NCI-H2196 treated with DMSO at 0.1 percent for 48 hours (cell line): ENCODE measurements at regions not wholly inside any gene's neighbourhood (a gene's known extent, or its start where the extent isn't known, plus 50 kb on each side); places are given as distances from the start of the nearest gene placed in this dataset.
"Not testable (repeated sequence)": the region's sequence is repeated elsewhere in the genome, so short reads cannot be mapped to it uniquely, and the experiment has no call there.

Experiments
- DNase-seq: peaks from one replicate; lab custom pipeline; 2025; ENCODE audit not compliant: unreplicated experiment; lab: John Stamatoyannopoulos, UW

DNA sequence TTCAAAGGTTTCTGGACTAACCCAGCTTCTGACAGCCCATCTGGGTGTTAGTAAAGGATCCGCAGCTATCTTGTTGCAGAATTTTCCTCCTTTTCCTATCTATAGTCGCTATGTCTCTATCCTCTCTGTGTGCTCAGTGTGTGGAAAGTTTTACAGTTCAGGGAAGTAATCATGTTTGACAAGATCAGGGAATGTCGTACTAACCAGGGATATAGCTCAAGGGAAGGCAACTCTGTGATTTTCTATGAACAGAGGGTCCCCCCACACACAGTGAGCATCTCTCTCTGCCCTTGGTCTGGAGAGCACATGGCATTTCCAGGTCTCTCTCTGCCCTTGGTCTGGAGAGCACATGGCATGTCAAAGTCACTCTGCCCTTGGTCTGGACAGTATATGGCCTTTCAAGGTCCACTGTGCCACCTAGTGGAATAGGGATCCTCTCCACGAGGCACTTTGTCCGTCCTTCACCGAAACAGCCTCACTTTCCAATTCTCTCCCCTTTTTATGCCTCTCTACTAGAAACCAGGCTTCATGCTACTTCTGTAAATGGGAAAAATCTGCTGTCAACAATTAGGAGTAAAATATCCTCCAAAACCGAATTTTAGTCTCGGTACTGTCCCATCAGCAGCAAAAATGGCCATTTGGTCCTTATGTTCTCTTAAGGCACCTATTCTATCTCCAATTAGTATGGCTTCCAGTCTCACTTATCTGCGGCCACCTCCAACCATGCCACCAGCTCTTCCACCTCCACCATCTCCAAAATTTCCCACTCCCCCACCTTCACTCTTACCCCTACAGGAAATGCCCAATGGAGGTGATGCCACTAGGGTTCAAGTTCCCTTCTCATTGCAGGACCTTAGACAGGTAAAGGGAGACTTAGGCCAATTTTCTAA is 88.7 kb downstream of the IGLL5 start:
- DNase-seq = no peak

DNA sequence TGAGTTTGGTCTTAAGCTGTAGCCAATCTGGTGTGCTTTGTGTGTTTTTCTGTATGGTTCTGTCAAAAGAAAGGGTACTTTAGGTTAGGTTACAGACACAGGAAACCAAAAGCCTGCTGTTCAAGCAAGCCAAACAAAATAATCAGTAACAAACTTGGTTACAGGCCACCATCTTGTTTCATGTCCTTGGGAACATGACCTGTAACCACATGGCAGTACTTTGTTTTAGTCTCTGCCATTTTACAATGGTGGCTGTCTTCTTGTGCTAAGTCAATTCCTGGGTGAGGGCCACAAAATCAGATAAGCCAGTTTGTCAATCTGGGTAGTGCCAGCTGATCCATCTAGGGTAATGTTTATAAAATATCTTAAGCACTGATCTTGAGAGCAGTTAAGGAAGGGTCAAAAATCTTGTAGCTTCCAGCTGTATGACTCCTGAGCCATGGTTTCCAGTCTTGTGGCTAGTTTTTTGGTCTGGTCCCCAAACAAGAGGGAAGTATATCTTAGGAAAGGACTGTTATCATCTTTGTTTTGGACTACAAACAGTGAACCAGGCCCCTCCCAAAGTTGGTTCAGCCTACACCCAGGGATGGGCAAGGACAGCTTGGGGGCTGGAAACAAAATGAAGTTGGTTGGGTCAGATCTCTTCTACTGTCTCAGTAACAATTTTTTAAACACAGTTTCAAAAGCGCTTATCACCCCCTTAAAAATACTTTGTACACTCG is 90.0 kb downstream of the IGLL5 start:
- DNase-seq = no peak

- DNase-seq = no peak
These were observed 91.0 kb downstream of the IGLL5 start for GRCh38 chr22:22978637-22979036.

DNA sequence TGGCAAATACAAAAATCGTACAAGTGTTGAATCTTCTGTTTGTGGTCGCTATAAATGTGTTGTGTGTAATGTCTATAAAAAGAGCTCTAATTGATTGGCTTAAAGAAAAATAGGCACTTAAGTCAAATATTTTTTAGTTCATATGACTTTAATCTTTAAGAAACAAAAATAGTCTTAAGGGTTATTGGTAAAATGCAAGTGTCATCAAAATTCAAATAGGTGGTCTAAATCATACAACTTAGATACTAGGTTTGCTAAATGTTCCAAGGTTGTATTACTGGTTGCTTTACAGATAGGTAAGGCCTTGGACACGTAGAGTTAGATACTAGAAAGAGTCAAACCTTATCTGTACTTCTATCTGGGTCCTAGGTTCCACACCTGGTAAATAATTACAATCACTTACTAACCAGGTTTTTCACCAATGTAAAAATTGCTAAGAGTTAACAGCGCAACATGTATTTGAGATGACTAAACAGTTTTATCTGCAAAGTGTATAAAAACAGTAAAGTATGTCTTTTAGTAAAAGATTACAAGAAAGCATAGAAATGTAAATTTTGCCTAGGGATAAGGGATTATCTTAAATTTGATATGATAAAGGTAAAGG is 91.1 kb upstream of the GNAZ start:
- DNase-seq = no peak

DNA sequence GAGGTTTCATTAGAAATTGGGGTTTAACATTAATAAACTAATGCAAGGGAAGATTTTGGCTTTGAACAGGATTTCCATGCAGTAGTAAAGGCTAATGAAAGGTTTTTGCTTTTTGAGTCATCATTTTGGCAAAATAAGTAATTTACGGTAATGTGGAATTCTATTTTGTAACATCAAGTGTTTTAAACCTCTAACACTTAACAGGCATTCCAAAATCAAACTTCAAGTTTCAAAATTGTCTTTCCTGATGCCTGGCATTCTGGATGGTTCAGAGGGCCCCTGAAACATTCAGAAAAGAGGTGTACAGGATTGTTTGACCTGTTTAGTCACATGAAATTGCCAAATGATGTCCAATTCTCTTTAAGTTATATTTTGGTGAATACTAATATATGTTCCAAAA is 90.4 kb upstream of the GNAZ start:
- DNase-seq = no peak

GRCh38 chr22:22981670-22982571 is 88.4 kb upstream of the GNAZ start:
- no peak for DNase-seq

DNA sequence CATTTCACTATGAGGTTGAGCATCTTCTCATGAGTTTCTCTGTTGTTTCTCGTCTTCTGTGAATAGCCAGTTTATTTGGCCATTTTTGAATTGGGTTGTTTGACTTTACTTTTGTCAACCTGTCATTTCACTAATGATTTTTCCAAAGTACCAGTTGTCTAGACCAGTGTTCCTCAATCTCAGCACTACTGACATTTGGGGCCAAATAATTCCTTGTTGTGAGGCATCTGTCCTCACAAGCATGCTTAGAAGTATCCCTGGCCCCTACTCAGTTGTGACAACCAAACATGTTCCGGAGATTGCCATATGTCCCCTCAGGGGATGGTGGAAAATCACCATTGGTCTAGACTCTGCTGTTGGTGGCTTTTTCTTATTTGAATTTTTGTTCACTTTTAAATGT is 87.7 kb upstream of the GNAZ start:
- no peak for DNase-seq

DNA sequence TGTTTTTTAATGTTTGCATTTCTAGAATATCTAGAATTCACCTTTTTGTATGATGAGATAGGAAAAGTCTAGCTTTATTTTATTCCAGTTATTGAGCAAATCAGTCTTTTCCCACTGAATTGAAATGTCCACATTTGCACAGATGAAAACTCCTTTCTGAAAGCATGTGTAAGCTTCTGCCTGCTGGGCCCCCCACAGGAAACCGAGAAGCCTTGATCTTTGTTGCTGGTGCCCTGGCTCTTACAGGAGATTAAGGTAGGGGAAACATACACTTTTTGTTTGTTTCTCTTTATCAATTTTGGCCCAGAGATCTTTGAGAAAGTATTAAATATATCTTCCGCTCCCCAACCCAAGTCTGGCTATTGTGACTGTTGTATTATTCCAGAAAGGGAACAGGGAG is 87.2 kb upstream of the GNAZ start:
- no peak for DNase-seq

- DNase-seq = no peak
These were observed 86.5 kb upstream of the GNAZ start for GRCh38 chr22:22983816-22984215.

GRCh38 chr22:22984967-22985366 is 85.4 kb upstream of the GNAZ start:
- no peak for DNase-seq

GRCh38 chr22:22986008-22986407 is 84.3 kb upstream of the GNAZ start:
- DNase-seq = no peak

DNA sequence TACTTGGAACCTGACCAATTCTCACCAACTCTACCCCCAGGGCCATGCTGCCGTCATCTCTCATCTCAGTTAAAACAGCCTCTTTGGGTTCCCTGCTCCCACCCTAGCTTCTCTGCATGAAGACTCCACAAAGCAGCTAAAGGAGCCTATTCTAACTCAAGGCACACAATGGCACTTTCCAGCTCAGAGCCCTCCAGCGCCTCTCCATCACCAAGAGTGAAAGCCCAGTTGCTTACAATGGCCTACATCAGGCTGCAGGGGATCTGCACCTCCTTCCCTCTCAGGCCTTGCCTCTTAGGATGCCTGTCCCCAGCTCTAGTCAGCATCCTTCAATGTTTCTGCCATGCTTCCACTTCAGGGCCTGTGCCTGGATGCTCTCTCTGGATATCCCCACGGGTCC is 83.7 kb upstream of the GNAZ start:
- no peak for DNase-seq

DNA sequence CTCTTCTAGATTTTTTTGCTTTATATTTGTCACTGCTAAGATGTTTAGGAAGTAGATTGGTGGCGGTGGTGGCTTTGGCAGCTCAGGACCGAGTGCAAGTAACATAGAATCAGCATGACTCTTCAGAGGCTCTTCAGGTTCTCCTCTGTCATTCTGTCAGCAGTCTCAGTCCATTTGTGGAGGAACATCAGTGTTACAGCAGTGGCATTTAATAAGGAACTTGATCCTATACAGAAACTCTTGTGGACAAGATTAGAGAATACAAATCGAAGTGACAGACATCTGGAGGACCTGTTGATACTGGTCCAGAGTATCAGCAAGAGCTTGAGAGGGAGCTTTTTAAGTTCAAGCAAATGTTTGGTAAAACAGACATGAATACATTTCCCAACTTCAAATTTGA is 82.2 kb upstream of the GNAZ start:
- no peak for DNase-seq

DNA sequence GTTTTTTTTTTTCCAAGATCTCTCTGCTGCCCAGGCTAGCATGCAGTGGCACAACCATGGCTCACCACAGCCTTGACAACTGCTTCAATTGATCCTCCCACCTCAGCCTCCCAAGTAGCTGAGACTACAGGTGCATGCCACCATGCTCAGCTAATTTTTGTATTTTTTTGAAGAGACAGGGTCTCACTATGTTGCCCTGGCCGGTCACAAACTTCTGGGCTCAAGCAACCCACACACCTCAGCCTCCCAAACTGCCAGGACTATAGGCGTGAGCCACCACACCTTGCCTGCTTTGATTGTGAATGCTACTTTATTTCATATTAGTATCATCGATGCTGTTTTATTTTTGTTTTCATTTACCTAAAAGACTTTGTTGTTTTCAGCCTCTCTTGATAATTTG is 81.5 kb upstream of the GNAZ start:
- DNase-seq = no peak

- DNase-seq = no peak
These were observed 80.5 kb upstream of the GNAZ start for GRCh38 chr22:22989856-22990255.

GRCh38 chr22:22990711-22991505 is 79.4 kb upstream of the GNAZ start:
- DNase-seq = not testable (repeated sequence)

DNA sequence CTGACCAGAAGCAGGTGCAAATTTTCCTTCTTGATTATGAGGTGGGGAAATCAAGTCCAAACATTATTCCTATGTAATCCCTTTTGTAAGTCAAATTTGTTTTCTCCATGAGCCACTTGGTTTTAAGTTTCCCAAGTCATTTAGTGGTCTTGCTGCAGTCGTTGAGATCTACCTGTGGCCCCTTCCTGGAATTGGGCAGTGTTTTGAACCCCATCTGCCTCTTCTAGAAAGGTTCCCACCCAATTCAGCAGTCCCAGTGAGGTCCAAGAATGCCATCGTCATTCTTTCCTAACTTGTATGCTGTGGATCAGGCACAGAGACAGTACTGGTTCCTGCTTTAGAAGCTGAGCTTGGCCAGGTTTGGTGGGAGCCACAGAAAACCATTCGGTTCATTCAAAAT is 77.8 kb upstream of the GNAZ start:
- DNase-seq = no peak

- DNase-seq = no peak
These were observed 77.1 kb upstream of the GNAZ start for GRCh38 chr22:22993184-22993583.

DNA sequence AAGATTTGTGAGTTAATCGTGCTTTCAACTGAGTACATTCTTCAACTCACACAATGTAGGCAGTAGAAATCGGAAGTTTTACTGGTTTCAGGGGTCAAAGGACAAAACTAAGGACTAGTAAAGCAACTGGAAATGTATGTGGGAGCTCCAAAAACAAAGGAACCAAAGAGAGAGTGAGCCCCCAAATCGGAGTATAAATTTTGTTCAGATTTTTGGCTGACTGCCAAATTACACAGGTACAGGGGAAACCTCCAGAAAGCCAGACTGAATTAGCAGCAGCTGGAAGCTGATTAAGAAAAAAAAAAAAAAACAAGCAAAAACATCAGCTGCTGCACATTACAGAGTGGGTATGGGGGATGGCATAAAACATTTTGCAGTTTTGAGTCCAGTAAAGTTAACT is 75.2 kb upstream of the GNAZ start:
- DNase-seq = no peak
